ENCODE measurements at regions not wholly inside any gene's neighbourhood (a gene's known extent, or its start where the extent isn't known, plus 50 kb on each side); places are given as distances from the start of the nearest gene placed in this dataset.

DNA sequence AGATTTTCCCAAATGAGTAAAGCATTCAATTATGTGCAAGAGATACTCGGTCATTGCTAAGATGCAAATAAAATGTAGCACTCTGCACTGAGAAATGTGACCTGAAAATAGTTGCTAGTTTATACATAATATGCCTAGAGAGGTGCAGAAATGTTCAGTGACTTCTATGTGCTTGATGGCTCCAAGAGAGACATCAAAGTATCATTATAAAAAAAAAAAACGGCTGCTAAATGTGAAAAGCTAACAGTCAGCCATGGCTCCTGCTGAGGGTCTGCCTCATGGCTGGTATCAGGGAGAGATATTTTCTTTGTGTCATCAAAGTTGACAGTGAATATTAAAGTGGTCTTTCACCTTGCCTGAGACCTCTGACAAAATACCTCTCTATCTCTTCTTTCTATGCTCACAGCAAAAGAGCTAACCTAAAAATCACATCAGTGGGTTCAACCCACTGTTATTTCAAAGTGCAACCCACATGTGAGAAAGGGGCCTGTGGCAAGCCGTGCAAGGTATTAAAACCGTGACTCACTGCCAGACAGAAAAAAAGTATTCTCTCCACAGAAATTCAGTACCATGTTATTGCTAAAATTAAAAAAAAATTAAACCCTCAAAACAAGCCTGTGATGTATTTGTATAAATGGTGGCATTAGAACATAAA lies 259.0 kb downstream of the HIVEP2 start:
- TF ChIP-seq CTCF (conservative IDR thresholded peaks at IDR 0.05), result no peak
- TF ChIP-seq EZH2 (IDR thresholded peaks at IDR 0.05; ENCODE audit: low read depth), result no peak

All from PC-9 (cell line).